ENCODE measurements at regions not wholly inside any gene's neighbourhood (a gene's known extent, or its start where the extent isn't known, plus 50 kb on each side); places are given as distances from the start of the nearest gene placed in this dataset.

GRCh38 chr13:30119476-30119875 is 187.9 kb downstream of the KATNAL1 start:
- TF ChIP-seq GATA2 (IDR thresholded peaks at IDR 0.05; ENCODE audit: low read depth, low read length) = no peak
- no peak for TF ChIP-seq GATA3 (IDR thresholded peaks at IDR 0.05; ENCODE audit: low read depth, low read length)

GRCh38 chr13:30116379-30116778 is 191.0 kb downstream of the KATNAL1 start:
- no peak for TF ChIP-seq GATA2 (IDR thresholded peaks at IDR 0.05; ENCODE audit: low read depth, low read length)
- TF ChIP-seq GATA3 (IDR thresholded peaks at IDR 0.05; ENCODE audit: low read depth, low read length) = no peak

GRCh38 chr13:30115257-30115600 is 192.1 kb downstream of the KATNAL1 start:
- TF ChIP-seq GATA2 (IDR thresholded peaks at IDR 0.05; ENCODE audit: low read depth, low read length) (no peak), GATA3 (IDR thresholded peaks at IDR 0.05; ENCODE audit: low read depth, low read length) (no peak)

- TF ChIP-seq GATA2 (IDR thresholded peaks at IDR 0.05; ENCODE audit: low read depth, low read length) (no peak), GATA3 (IDR thresholded peaks at IDR 0.05; ENCODE audit: low read depth, low read length) (no peak)
These were observed 192.6 kb downstream of the KATNAL1 start for GRCh38 chr13:30114571-30115256.

- no peak for TF ChIP-seq GATA2 (IDR thresholded peaks at IDR 0.05; ENCODE audit: low read depth, low read length)
These were observed 193.3 kb downstream of the KATNAL1 start for GRCh38 chr13:30113983-30114570.

- no peak for TF ChIP-seq GATA3 (IDR thresholded peaks at IDR 0.05; ENCODE audit: low read depth, low read length)
These were observed 193.8 kb downstream of the KATNAL1 start for GRCh38 chr13:30113551-30113950.

- TF ChIP-seq GATA3 (IDR thresholded peaks at IDR 0.05; ENCODE audit: low read depth, low read length) = no peak
- TF ChIP-seq GATA2 (IDR thresholded peaks at IDR 0.05; ENCODE audit: low read depth, low read length) = no peak
These were observed 194.5 kb downstream of the KATNAL1 start for GRCh38 chr13:30112602-30113435.

- TF ChIP-seq GATA2 (IDR thresholded peaks at IDR 0.05; ENCODE audit: low read depth, low read length) = no peak
- no peak for TF ChIP-seq GATA3 (IDR thresholded peaks at IDR 0.05; ENCODE audit: low read depth, low read length)
These were observed 195.5 kb downstream of the KATNAL1 start for GRCh38 chr13:30111810-30112209.

GRCh38 chr13:30110301-30111070 is 196.9 kb downstream of the KATNAL1 start:
- no peak for TF ChIP-seq GATA3 (IDR thresholded peaks at IDR 0.05; ENCODE audit: low read depth, low read length)

- TF ChIP-seq GATA3 (IDR thresholded peaks at IDR 0.05; ENCODE audit: low read depth, low read length) = no peak
- no peak for TF ChIP-seq GATA2 (IDR thresholded peaks at IDR 0.05; ENCODE audit: low read depth, low read length)
These were observed 197.7 kb downstream of the KATNAL1 start for GRCh38 chr13:30109471-30110135.

GRCh38 chr13:30108913-30109237 is 198.5 kb downstream of the KATNAL1 start:
- no peak for TF ChIP-seq GATA2 (IDR thresholded peaks at IDR 0.05; ENCODE audit: low read depth, low read length)
- TF ChIP-seq GATA3 (IDR thresholded peaks at IDR 0.05; ENCODE audit: low read depth, low read length) = no peak

- no peak for TF ChIP-seq GATA3 (IDR thresholded peaks at IDR 0.05; ENCODE audit: low read depth, low read length)
- TF ChIP-seq GATA2 (IDR thresholded peaks at IDR 0.05; ENCODE audit: low read depth, low read length) = no peak
These were observed 199.0 kb downstream of the KATNAL1 start for GRCh38 chr13:30108216-30108912.

- no peak for TF ChIP-seq GATA2 (IDR thresholded peaks at IDR 0.05; ENCODE audit: low read depth, low read length)
- no peak for TF ChIP-seq GATA3 (IDR thresholded peaks at IDR 0.05; ENCODE audit: low read depth, low read length)
These were observed 199.7 kb downstream of the KATNAL1 start for GRCh38 chr13:30107521-30108136.
